GM08714 (cell line): ENCODE measurements at regions not wholly inside any gene's neighbourhood (a gene's known extent, or its start where the extent isn't known, plus 50 kb on each side); places are given as distances from the start of the nearest gene placed in this dataset.

ENCODE experiments used
- H3K4me3 ChIP-seq: fragments of 200-500 bp; sonication (Bioruptor generic); 2 replicates; pipeline ENCODE4 v1.5.1; 2014; ENCODE audit warnings: mild to moderate bottlenecking, low read length, inconsistent platforms
- ZNF274 ChIP-seq: IDR thresholded peaks from 2 replicates; pipeline ENCODE4 v1.6.1; 2012; ENCODE audit warnings: mild to moderate bottlenecking, low read depth, low read length

GRCh38 chr5:154573011-154573410 lies 95.0 kb upstream of the HAND1 start:
- no peak overlapping the region for H3K4me3 ChIP-seq
- TF ChIP-seq ZNF274 = no peak

GRCh38 chr5:154571325-154572035 lies 93.5 kb upstream of the HAND1 start:
- H3K4me3 ChIP-seq = no peak overlapping the region

GRCh38 chr5:154570572-154571324 lies 92.7 kb upstream of the HAND1 start:
- H3K4me3 ChIP-seq = no peak overlapping the region
- TF ChIP-seq ZNF274 = no peak

More at GRCh38 chr5:154571325-154572035, 93.5 kb upstream of the HAND1 start:
- TF ChIP-seq ZNF274 = no peak

- no peak for TF ChIP-seq ZNF274
- H3K4me3 ChIP-seq = no peak overlapping the region
These were observed 90.6 kb upstream of the HAND1 start for GRCh38 chr5:154568589-154568988.

- H3K4me3 ChIP-seq = no peak overlapping the region
- no peak for TF ChIP-seq ZNF274
These were observed 89.1 kb upstream of the HAND1 start for GRCh38 chr5:154567155-154567554.

- TF ChIP-seq ZNF274 = no peak
- no peak overlapping the region for H3K4me3 ChIP-seq
These were observed 88.2 kb upstream of the HAND1 start for GRCh38 chr5:154566146-154566680.

GRCh38 chr5:154565123-154565522 lies 87.1 kb upstream of the HAND1 start:
- no peak for TF ChIP-seq ZNF274
- no peak overlapping the region for H3K4me3 ChIP-seq

GRCh38 chr5:154562244-154562880 lies 84.3 kb upstream of the HAND1 start:
- H3K4me3 ChIP-seq = no peak overlapping the region
- no peak for TF ChIP-seq ZNF274

- TF ChIP-seq ZNF274 = no peak
- no peak overlapping the region for H3K4me3 ChIP-seq
These were observed 81.6 kb upstream of the HAND1 start for GRCh38 chr5:154559398-154560276.

GRCh38 chr5:154557548-154557947 lies 79.5 kb upstream of the HAND1 start:
- no peak overlapping the region for H3K4me3 ChIP-seq

GRCh38 chr5:154547551-154547950 lies 69.5 kb upstream of the HAND1 start:
- no peak overlapping the region for H3K4me3 ChIP-seq
- TF ChIP-seq ZNF274 = no peak

More at GRCh38 chr5:154557548-154557947, 79.5 kb upstream of the HAND1 start:
- no peak for TF ChIP-seq ZNF274

GRCh38 chr5:154546719-154547118 lies 68.7 kb upstream of the HAND1 start:
- TF ChIP-seq ZNF274 = no peak
- no peak overlapping the region for H3K4me3 ChIP-seq

- TF ChIP-seq ZNF274 = no peak
- no peak overlapping the region for H3K4me3 ChIP-seq
These were observed 66.6 kb upstream of the HAND1 start for GRCh38 chr5:154544646-154545045.

GRCh38 chr5:154543380-154543779 lies 65.4 kb upstream of the HAND1 start:
- TF ChIP-seq ZNF274 = no peak
- H3K4me3 ChIP-seq = no peak overlapping the region
